22Rv1 (cell line): ENCODE measurements at regions not wholly inside any gene's neighbourhood (a gene's known extent, or its start where the extent isn't known, plus 50 kb on each side); places are given as distances from the start of the nearest gene placed in this dataset.

Experiments used
- ZFX ChIP-seq: fragments of 450-650 bp; IDR thresholded peaks from 2 replicates; pipeline ENCODE4 v1.6.1; 2017; ENCODE audit warnings: antibody characterized with exemption, borderline replicate concordance
- TF ChIP-seq, protein P1 (sequence below): fragments of 450-650 bp; IDR thresholded peaks from 2 replicates; pipeline ENCODE4 v1.5.1; 2017; ENCODE audit warnings: mild to moderate bottlenecking

DNA sequence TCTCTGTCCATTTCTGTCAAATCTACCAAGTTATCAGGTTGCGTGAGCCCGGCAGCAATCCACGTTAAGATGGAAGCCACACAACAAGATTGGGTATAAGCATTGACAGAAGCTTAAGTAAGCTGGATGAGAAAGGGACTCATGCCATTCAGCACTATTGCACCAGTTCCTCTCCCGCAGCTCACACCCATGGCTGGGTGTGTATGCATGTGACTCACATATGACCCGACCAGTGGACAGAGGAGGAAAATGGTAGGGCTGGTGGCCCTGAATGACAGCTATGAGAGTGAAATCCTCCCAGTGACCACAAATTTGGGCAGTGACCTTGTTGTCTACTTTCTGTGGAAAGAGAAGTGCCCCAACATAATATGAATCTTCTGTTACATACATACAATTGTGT is 113.5 kb downstream of the OTOR start:
- TF ChIP-seq, protein P1, sequence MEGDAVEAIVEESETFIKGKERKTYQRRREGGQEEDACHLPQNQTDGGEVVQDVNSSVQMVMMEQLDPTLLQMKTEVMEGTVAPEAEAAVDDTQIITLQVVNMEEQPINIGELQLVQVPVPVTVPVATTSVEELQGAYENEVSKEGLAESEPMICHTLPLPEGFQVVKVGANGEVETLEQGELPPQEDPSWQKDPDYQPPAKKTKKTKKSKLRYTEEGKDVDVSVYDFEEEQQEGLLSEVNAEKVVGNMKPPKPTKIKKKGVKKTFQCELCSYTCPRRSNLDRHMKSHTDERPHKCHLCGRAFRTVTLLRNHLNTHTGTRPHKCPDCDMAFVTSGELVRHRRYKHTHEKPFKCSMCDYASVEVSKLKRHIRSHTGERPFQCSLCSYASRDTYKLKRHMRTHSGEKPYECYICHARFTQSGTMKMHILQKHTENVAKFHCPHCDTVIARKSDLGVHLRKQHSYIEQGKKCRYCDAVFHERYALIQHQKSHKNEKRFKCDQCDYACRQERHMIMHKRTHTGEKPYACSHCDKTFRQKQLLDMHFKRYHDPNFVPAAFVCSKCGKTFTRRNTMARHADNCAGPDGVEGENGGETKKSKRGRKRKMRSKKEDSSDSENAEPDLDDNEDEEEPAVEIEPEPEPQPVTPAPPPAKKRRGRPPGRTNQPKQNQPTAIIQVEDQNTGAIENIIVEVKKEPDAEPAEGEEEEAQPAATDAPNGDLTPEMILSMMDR: no peak
- TF ChIP-seq ZFX: no peak
